AG10803 (cell line): ENCODE measurements at regions not wholly inside any gene's neighbourhood (a gene's known extent, or its start where the extent isn't known, plus 50 kb on each side); places are given as distances from the start of the nearest gene placed in this dataset.

ENCODE experiments used
- DNase-seq: peaks from one replicate; pipeline ENCODE4 v3.0.0; 2010; ENCODE audit warnings: low read depth
- H3K4me3 ChIP-seq: 2 replicates; pipeline ENCODE4 v1.5.1; 2011; ENCODE audit warnings: mild to moderate bottlenecking, low read length, control low read depth
- TF ChIP-seq, protein P1 (sequence below): conservative IDR thresholded peaks from 2 replicates; pipeline ENCODE4 v1.5.1; 2011; ENCODE audit warnings: mild to moderate bottlenecking, low read length, control low read depth, inconsistent platforms

DNA sequence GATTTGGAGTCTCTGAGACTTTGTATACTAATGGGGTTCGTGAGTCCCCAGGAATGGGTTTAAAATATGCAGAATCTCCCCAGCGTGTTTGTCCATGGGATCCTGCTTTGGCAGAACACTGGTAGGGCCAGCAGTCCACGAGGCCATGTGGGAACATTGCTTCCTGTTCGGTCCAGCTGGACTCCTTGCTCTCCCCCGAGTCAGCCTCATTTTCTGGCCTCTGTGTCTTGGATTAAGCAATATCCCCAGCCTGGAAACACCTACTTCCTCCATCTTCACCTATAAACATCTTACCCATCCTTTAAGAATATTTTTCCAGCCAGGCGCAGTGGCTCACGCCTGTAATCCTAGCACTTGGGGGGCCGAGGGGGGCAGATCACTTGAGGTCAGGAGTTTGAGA is 142.4 kb downstream of the NAV1 start:
- DNase-seq, result no peak
- no peak overlapping the region for H3K4me3 ChIP-seq
- TF ChIP-seq, protein P1, sequence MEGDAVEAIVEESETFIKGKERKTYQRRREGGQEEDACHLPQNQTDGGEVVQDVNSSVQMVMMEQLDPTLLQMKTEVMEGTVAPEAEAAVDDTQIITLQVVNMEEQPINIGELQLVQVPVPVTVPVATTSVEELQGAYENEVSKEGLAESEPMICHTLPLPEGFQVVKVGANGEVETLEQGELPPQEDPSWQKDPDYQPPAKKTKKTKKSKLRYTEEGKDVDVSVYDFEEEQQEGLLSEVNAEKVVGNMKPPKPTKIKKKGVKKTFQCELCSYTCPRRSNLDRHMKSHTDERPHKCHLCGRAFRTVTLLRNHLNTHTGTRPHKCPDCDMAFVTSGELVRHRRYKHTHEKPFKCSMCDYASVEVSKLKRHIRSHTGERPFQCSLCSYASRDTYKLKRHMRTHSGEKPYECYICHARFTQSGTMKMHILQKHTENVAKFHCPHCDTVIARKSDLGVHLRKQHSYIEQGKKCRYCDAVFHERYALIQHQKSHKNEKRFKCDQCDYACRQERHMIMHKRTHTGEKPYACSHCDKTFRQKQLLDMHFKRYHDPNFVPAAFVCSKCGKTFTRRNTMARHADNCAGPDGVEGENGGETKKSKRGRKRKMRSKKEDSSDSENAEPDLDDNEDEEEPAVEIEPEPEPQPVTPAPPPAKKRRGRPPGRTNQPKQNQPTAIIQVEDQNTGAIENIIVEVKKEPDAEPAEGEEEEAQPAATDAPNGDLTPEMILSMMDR, result no peak

DNA sequence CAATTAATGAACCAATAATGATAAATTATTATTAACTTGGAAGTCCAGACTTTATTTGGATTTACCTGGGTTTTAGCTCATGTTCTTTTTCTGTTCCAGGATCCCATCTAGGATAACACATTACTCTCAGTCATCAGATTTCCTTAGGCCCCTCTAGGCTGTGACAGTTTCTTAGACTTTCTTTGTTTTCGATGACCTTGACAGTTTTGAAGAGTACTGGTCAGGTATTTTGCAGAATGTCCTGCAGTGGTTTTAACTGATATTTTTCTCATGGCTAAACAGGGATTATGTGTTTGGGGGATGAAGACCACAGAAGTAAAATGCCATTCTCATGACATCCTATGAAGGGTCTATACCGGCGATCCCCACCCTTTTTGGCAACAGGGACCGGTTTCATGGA is 144.0 kb downstream of the NAV1 start:
- TF ChIP-seq, protein P1, result no peak
- H3K4me3 ChIP-seq, result no peak overlapping the region
- no peak for DNase-seq

DNA sequence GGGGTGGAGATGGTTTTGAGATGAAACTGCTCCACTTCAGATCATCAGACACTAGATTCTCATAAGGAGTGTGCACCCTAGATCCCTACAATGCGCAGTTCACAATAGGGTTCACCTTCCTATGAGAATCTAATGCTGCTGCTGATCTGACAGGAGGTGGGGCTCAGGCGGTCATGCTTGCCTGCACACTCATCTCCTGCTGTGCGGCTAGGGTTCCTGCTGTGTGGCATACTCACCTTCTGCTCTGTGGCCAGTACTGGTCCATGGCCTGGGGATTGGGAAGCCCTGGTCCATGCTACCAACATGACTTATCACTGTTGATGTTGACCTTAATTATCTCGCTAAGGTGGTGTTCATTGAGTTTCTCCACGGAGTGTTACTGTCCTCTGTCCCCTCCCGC is 144.5 kb downstream of the NAV1 start:
- no peak for DNase-seq
- TF ChIP-seq, protein P1, result no peak
- no peak overlapping the region for H3K4me3 ChIP-seq

DNA sequence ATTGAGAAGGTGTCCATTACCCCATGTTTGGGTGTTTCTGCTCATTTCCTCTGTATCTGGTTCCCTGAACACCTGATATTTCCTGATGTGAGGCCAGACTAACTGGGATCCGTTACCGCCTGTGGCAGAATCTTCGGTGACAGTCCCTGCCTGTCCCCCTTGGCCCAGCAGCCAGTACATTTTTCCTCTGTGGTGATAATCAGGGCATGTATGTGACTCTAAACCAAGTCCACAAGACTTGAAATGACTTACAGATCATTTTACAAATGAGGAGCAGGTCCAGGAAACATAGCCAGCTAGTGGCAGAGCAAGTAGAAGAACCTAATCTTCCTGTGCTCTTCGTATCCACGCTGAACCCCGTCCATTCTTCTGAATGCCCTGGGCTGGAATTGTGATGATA is 143.5 kb upstream of the IPO9 start:
- DNase-seq, result no peak
- TF ChIP-seq, protein P1, result no peak
- H3K4me3 ChIP-seq, result no peak overlapping the region

DNA sequence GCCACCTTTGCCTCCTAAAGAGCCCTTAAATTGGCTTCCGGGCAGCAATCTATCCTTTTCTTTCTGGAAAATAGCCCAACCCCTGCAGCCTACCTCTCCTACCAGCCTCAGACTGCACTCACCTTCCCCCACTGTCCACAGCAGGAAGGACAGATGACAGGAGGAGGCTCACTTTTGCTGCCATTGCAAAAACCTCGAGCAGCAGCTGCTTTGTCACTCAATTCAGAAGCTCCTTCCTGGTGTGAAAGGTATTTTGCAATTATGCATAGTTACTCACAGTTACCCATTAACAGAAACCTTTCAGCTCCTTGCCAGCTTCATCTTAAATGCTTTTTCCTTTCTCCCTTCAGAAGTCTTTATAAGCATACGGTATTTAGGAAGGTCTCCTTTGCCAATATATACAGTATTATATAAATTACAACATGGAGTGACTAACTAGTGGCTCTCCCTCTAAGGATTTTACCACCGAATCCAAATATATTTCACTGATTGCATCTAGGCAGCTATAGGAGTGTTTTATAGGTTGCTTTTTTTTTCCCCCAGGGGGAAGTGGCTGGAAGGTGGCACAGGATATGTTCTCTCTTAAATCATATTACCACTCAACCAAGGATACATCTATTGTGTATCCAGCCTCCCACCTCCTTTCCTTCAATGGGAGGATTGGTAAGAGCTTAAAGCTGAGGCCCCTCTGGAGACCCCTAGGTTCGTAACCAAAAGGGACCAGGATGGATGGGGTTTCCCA is 142.1 kb upstream of the IPO9 start:
- H3K4me3 ChIP-seq, result no peak overlapping the region
- TF ChIP-seq, protein P1, result no peak
- no peak for DNase-seq

DNA sequence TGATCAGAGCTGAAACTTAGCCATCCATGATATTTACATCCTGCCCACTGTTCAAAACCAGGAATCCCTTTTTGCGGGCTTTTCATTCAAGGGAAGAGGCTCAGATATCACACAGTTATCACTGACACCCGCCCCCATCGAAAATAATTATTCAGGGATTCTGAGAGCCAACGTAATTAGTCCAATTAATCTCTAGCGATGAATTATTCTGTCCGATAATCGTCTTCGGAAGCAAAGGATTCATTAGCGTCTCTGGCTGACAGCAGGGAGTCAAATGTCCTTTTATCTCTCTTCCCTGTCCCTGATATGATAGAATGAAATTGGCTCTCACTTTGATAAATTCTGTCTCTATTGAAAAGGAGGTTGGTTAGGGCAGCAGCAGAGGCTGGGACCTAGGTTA is 140.4 kb upstream of the IPO9 start:
- DNase-seq, result no peak
- no peak overlapping the region for H3K4me3 ChIP-seq
- TF ChIP-seq, protein P1, result no peak

DNA sequence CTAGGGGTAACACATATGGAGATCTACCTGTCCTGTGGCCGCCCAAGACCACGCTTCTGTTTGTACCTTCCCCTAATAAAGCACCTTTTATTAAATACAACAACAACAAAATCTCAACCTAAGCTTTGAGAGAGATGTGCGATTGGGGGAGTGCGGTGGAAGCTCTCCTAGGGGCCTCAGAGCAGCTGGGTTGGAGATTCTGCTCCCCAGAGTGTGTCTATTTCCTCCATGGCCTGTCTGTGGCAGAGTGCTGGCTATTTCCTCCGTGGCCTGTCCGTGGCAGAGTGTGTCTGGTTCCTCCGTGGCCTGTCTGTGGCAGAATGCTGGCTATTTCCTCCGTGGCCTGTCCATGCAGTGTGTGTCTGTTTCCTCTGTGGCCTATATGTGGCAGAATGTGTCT is 139.3 kb upstream of the IPO9 start:
- H3K4me3 ChIP-seq, result no peak overlapping the region
- TF ChIP-seq, protein P1, result no peak
- DNase-seq, result no peak
